GM18498 (cell line): ENCODE measurements at regions not wholly inside any gene's neighbourhood (a gene's known extent, or its start where the extent isn't known, plus 50 kb on each side); places are given as distances from the start of the nearest gene placed in this dataset.
"Not testable (repeated sequence)": the region's sequence is repeated elsewhere in the genome, so short reads cannot be mapped to it uniquely, and the experiment has no call there.

Experiments
- ATAC-seq: cut with Tn5 transposase; IDR thresholded peaks from one replicate; pipeline ENCODE4 v1.9.1; 2021; ENCODE audit warnings: mild to moderate bottlenecking, moderate library complexity; ENCODE audit not compliant: unreplicated experiment

DNA sequence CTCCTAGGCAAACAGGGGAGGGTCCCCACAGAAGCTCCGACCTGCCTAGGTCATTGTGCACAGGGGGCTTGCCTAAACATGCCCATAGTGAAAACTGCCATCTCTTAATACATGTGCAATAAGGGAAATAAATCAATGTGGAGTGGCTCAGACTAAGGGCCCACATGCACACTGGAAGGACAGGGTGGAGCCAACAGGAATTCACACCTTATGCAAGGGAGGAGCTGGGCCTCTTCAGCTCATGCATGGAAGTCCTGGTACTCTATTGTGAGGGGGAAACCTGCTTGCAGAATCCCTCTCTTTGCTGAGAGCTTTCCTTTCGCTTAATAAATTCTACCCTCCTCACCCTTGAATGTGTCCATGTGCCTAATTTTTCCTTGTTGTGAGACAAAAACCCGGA, 815.8 kb downstream of the EFNA5 start:
- no peak for ATAC-seq

DNA sequence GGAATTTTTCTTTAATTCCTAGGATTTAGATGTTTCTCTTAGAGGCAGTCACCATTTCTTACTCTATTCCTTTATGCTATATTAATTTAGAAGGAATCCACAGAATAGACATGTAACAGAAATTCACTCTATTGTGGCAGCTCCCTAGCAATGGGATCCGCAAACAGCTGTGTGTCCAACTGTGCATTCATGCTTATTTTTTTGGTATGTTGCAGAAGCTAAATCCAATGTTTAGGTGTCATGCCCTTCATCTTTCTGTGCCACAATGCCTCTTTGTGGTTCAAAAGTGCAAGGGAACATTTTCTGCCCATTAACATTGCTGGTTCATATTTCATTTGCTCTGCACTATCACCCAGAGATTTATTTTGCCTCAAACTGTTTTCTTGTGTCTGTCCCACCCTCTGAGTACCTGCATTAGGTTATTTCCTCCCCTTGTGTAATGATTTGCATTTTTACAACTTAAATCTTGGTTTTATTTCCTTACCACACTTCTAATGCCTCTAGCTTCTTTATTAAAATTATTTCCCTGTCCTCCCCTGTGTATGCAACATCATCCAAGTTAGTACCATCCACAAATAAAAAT, 816.5 kb downstream of the EFNA5 start:
- no peak for ATAC-seq

DNA sequence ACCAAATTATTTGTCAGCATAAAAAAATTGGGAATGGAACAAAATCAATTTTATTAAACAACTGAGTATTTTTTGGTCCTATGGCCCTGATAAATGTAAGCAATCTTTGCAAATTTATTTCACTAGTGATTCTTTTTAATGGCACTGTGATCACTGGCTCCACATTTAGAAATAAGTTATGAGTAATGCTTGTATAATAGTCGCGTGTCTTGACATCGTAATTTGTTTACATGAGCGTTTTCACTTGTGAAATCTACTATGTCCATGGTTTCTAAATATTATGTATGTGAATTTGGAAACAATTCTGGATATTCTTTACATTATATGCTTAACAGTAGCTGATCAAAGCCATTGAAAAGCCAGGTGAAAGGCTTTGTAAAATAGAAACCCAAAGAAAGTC, 817.5 kb downstream of the EFNA5 start:
- ATAC-seq = no peak

DNA sequence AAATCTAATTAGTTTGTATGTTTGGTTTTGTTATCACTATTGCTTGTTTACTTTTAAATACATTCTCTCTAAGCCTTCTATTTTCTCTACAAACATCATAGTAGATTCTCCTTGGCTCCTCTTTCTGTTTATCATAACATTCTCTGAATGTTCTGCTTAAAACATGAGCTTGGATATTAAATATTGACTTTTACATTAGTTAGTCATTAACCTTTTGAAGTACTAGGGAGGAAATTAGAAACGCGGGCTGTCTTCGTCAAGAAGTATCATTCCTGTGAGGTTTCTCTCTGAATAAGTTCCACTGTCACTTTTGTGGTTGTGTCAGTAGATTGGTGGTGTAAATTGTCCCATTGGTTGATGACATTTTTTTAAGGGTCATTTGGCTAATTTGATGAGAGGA, 821.5 kb downstream of the EFNA5 start:
- no peak for ATAC-seq

DNA sequence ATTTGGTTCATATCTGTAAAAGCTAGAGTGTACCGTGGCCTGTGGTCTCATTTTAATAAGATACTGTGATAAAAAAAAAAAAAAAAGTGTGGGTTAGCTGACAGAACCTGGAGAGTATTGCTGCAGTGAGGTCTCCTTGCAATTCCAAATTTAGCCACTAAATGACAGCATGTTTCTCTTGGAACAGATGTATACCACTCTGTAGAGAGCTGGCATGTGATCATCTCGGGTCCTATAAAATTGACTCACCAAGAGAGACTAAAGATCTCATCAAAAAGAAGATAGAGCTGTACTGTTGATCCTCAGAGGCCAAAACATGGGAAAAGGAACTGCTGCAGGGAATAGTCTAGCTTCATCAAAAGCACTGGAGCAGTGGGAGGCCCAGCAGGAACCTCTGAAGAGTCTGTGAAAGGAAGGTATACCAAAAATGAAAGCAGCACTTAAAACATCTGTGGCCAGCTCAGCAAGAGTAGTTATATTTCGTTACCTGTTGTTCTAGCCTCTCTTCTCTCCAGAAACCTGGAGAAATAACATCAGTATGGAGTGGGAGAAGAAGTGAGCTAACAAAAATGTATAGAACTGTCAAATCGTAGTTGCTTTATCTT, 826.8 kb downstream of the EFNA5 start:
- peak; percentile 56 for ATAC-seq

DNA sequence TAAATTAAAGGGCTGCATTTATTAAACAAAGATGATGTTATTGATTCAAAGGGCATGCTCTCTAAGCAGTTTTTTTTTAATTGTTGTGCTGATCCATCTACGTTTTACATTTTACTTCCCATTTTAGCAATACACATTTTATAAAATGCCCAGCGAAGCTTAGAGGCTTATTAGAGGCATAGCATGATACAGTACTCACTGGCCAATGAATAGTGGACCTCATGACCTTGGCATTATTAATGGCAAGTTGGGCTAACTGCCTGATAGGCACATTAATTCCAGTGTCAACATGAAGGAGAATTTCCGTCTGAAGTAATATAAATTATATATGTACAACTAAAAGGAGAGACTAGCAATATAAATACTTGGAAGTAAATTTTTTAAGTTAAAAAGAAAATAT, 837.2 kb downstream of the EFNA5 start:
- no peak for ATAC-seq

DNA sequence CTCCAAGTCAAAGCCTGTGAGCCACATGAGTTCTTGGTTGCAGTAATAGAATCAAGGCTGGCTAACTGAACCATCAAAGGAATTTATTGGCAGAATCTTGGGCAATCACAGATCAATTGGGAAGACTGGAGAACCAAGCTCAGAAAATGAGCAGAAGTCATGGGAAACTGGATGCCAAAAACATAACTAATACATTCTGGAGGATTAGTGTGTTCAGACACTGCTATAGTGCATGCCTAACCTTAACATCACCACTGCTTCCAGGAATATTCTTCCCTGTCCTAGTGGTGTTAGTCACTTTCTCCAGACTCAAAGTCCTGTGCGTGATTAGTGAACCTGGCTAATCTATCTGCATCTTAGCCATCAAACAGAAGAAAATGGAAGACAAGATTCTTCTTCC, 843.7 kb downstream of the EFNA5 start:
- no peak for ATAC-seq

DNA sequence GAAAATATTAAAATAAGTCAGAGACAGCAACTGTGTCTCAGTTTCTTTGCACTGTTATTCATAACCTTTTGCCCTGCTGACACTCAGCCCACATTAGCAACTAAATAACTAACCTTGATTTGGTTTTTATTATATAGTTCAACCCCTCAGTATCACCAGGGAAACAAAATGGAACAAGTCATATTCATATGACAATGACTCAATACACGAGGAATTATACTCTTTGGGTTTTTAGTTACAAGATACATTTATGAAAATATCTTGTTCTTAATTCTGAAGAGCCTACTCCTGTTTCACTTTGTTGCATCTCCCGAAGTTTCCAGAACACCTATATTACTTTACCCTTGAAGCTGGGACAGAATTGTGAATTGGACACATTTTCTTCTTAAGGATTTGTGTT, 845.4 kb downstream of the EFNA5 start:
- ATAC-seq = no peak

DNA sequence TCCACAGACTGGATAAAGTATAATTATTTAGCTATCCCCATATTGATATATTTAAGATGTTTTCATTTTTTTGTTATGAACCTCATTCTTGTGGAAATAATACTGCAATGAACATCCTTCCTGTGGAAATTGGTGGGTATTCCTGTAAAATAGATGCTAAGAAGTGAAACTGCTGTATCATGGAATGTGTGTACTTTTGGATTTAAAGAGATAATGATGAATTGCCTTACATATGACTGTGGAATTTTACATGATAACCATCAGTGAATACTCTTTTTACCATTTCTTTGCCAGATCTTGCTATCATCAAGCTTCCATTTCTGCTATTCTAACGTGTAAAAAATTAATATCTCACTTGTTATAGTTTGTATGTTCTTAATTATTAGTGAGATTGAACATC, 847.9 kb downstream of the EFNA5 start:
- ATAC-seq = no peak

DNA sequence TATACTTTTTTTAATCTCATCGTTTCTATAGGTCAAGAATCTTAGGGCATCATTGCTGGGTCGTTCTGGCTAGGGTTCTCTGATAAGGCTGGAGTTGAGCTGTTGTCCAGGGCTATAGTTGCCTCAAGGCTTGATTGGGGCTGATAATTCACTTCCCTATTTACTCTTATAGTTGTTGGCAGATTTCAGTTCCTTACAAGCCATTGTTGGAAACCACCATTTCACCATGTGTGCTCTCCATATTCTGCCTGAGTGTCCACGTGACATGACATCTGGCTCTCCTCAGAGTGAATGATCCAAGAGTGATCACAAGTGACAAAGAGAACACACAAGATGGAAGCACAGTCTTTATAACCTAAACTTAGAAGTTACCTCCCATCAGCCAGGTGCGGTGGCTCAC, 852.2 kb downstream of the EFNA5 start:
- ATAC-seq = no peak

DNA sequence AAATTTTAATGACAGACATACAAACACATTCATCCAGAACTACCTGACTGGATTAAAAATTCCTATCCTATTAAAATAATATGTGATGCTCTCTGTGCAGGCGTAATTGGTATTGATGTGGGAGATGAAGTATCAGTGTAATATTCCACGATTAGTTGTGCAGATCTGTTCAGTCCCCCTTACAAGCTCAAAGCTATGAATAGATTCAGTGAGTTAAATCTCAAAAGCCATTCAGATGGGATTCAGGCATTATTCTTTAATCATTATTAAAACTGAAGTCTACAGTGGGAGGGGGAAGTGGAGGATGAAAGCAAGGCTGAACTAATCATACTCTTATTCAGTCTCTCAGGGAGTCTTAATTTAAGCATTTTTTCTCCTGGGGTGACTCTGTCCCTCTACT, 855.8 kb downstream of the EFNA5 start:
- no peak for ATAC-seq

DNA sequence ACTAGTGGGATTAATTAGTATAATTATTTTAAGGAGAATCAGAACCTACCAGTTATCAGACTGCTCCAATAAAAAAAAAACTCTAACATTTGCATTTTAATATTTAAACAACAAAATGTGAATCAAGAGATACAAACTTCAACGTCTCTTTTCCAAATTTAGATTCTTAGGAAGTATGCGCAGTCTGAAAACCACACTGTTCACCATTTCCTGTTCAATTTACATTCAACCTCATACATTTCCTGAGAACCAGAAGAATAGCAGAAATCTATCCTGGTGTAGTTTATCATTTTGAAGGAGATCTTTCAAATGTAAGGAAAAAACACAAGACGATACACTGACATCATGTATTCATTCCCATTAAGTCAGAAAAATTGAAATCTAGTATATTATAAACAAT, 869.2 kb downstream of the EFNA5 start:
- no peak for ATAC-seq

DNA sequence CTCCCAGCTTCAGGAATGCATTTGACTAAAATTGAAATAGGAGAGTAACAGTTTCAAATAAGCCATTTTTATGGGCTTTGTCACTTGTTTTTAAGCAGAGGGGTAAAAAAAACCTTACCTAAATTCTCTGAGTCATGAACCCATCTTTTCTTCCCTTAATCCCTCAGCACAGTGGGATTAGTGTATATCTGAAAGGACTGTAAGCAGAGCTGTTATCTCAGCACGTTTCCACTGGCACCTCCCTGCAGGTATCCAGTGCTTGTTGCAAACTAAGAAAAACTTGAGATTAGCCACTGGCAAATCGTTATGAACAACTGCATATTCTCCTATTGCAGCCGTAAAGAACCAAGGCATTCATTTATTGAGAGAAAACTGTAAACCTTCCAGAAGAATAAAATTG, 872.7 kb downstream of the EFNA5 start:
- ATAC-seq = no peak

DNA sequence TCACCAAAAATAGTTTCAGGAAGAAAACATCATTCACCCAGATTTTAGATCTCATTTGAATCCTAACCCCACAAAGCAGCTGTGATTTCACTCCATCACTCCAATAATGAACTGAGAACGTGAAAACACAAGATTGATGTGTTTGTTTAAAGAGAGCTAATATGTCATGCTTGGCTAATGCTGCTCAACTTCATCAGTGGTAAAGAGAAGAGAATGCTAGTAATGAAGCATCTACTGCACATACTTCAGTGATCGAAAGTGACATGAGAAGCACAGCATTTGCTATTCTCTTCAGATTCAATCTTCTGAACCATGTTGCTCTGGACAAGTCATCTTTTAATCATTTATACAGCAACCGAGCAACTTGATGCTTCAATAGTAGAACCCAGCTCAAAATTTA, 874.7 kb downstream of the EFNA5 start:
- no peak for ATAC-seq

DNA sequence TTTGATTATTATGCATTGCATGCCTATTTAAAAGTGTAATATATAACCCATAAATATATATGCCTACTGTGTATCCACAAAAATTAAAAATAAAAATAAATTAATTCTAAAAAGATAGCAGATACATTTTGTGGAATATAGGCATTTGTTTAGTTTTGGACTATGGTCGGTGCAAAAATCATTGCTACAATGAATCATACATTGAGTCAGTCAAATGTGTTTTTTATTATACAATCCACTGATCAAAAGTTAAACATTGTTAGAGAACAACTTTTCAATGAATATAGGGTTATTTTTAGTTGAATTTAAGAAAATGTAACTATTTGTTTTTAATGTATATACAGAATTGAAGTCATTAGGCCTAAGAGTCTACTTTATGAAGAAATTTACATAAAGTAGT, 885.9 kb downstream of the EFNA5 start:
- no peak for ATAC-seq

DNA sequence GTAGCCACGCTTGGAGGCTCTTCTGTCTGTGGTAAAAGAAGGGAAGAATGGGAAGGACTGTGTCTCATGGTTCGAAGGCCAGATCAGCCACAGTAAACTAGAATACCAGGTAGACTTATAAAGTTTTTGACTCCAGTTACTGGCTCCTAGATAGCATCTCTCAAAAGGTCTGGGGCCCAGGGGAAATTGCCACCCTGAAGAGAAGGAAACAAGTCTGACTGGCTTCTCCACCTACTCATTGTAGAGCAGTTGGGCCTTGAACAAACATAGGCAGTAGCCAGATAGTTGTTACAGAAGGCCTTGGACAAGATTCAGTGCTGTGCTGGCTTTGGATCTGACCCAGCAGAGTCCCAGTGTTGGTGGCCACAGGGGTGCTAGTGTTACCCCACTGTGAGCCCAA, 890.4 kb downstream of the EFNA5 start:
- ATAC-seq = no peak

DNA sequence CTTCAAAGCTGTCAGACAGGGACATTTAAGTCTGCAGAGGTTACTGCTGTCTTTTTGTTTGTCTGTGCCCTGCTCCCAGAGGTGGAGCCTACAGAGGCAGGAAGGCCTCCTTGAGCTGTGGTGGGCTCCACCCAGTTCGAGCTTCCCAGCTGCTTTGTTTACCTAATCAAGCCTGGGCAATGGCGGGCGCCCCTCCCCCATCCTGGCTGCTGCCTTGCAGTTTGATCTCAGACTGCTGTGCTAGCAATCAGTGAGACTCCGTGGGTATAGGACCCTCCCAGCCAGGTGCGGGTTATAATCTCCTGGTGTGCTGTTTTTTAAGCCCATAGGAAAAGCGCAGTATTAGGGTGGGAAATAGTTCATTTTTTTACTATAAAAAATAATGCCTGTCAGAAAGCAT, 894.2 kb downstream of the EFNA5 start:
- ATAC-seq = not testable (repeated sequence)

DNA sequence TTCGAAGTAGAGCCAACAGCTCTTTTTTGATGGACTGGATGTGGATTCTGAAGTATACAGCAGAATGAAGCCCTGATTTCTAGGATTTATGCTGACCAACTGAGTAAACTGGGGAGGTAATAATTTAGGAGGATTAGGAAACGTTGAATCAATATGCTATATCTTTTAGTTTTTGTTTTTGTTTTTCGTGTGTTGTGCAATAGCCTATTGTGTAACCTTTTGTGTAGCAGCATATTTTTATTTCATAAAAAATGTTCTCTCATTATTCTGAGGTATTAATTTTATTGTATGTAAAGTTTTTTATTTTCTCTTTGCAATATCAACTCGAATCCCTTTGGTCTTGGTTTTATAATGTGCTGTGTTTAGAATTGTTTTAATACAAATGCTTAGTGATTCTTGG, 902.3 kb downstream of the EFNA5 start:
- ATAC-seq = no peak

DNA sequence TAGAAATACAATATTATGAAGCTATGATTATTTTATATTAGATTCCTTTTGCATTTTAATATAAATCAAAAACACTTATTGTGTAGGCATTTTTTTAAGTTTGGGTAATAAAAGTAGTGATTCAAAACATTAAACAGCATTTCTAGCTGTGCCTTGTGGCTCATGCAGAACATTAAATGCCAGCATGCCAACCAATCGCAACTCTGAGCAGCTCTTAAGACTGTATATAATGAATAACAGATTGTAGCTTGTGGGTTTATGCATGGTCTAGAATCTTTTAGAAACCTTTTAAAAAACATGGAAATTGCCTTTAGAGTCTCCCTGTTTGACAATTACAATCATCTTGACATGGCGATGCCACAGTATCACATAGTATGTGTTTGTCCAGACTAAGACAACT, 903.8 kb downstream of the EFNA5 start:
- ATAC-seq = no peak

DNA sequence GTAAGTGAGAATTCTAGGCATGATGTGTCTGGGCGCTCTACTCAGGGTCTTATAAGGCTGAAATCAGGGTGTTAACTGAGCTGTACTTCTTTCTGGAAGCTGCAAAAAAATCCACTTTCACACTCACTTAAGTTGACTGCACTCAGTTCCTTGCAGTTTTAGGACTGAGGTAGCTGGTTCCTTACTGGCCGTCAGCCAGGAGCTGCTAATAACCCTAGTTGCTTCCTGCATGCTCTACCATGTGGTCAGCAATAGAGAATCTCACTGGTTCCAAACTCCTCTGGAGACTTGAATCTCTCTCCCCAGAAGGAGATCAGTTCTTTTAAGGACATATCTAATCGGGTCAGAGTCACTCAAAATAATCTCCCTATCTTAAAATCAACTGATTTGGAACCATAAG, 911.2 kb downstream of the EFNA5 start:
- ATAC-seq = no peak

DNA sequence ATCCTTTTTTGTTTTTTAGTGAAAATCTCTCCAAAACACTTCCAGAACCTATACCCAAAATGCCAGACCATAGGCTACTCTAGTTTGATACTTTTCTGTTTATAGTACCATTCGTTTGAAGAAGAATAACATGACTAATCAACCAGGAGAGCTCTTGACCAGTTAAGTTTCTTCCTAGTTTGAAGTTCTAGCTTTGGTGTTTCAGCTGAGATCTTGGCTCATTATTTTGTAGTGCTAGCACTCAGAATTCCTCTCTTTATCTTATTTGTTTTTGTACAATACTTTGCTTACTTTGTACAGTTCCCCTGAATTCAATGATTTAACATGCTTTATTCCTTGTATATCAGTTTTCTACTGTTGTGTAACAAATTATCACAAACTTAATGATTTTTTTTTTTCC, 911.6 kb downstream of the EFNA5 start:
- no peak for ATAC-seq

DNA sequence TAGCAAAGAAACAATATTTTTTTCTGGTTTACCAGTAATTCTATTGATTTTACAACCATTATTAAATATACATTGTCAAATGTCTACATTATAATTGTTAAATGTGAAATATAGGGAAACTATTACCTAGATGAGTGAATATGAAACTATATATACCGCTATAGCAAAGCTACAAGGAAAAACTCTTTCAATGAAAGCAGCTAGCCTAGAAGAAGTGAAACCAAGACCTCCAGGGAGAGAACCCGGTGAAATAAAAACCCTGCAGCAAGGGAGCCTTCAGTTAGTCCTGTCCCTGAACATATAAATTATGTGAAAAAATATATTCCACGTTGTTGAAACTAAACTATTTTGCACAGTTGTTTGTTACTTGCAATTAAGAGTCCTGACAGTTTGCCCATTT, 913.1 kb downstream of the EFNA5 start:
- no peak for ATAC-seq

DNA sequence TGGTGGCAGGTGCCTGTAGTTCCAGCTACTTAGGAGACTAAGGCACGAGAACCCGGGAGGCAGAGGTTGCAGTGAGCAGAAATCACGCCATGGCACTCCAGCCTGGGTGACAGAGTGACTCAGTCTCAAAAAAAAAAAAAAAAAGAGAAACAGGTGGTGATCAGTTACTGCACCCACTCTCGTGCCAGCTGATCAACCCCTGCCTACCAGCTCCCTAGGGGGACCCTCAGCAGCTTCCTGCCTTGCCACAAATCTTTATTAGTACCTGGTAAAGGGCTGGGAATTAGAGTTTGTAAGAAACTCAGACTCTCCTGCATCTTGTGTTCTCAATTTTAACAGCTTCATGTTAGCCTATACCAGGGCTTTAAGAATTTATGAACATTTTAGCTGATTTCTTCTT, 914.9 kb downstream of the EFNA5 start:
- no peak for ATAC-seq
